ENCODE measurements at regions not wholly inside any gene's neighbourhood (a gene's known extent, or its start where the extent isn't known, plus 50 kb on each side); places are given as distances from the start of the nearest gene placed in this dataset.

DNA sequence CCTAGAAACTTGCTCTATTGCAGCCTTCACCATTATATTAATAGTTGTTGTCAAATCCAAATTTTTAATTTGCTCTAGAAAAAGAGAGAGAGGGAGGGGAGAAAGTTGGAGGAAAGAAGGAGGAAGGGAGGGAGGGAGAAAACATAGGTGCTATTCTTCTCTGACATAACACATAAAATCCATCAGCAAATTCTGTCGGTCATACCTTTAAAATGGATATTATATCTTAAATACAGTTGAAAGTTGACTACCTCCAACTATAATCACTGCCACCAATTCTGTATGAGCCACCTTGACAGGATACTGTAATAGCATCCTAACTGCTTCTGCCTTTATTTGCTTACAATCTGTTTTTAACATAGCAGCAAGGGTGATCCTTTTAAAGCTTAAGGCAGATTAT is 314.7 kb upstream of the ALCAM start:
- intact Hi-C loops (cut with DNase I), result no loop called here
- Histone ChIP-seq H3K4me1 (no peaks in the 10 kb centered on the region), H3K4me3 (no peak overlapping the region), H3K27ac (no peak overlapping the region), H3K9me3 (no peaks in the 10 kb centered on the region), H3K27me3 (no peaks in the 10 kb centered on the region), H3K36me3 (no peaks in the 10 kb centered on the region)
- no peak for TF ChIP-seq CTCF (IDR thresholded peaks at IDR 0.05)
- no peak for TF ChIP-seq POLR2AphosphoS5 (IDR thresholded peaks at IDR 0.05)
- no peak for TF ChIP-seq POLR2A (IDR thresholded peaks at IDR 0.05)
- no peak for TF ChIP-seq EP300 (IDR thresholded peaks at IDR 0.05)
- 86 to 97% methylated on average over 1 of the region's 1 CpG for WGBS, 2 donors
- no peak for DNase-seq

- DNase-seq, result no peak
- no peaks in the 10 kb centered on the region for H3K4me1 ChIP-seq
- TF ChIP-seq POLR2AphosphoS5 (IDR thresholded peaks at IDR 0.05) (no peak), CTCF (IDR thresholded peaks at IDR 0.05) (no peak)
- intact Hi-C loops (cut with DNase I), result no loop called here
- H3K36me3 ChIP-seq, result no peaks in the 10 kb centered on the region
- no peak overlapping the region for H3K4me3 ChIP-seq
- no peaks in the 10 kb centered on the region for H3K9me3 ChIP-seq
- WGBS, 2 donors, result 23 to 33% methylated on average over 3 of the region's 3 CpGs
- H3K27me3 ChIP-seq, result no peaks in the 10 kb centered on the region
- H3K27ac ChIP-seq, result no peak overlapping the region
Observed at GRCh38 chr3:105062853-105063252, 303.9 kb upstream of the ALCAM start.

DNA sequence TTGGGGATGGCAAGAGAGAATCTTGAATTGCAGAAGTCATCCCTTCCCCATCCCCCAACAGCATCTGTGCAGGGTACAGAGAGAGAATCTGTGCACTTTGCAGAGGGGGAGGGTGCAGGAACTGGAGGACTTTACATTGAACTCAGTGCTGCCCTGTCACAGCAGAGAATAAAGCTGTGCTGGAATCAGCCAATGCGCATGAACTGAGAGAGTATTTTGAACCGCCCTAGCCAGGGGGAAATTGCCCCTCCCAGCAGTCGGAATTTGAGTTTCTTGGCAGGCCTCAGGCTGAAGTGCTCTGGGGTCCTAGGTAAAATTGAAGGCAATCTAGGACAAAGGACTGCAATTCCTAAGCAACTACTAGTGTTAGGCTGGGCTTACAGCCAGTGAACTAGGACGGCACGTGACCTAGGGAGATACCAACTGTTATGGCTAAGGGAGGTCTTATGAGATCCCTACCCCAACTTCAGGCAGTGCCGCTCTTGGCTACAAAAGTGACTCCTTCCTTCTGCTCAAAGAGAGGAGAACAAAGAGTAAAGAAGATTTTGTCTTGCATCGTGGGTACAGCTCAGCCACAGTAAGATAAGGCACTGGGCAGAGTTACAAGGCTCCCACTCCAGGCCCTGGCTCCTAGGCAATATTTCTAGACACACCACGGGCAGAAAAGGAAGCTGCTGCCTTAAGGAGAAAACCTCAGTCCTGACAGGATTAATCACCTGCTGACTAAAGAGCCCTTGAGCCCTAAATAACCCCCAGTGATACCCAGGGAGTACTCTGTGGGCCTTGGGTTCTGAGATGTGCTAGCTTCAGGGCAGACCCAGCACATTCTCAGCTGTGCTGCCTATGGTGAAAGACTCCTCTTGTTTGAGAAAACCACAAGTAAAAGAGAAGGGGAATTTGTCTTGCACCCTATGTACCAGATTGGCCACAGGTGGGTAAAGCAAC is 300.5 kb upstream of the ALCAM start:
- 71 to 86% methylated on average over 8 of the region's 8 CpGs for WGBS, 2 donors
- intact Hi-C loops (cut with DNase I), result no loop called here
- no peaks in the 10 kb centered on the region for H3K9me3 ChIP-seq
- TF ChIP-seq POLR2AphosphoS5 (IDR thresholded peaks at IDR 0.05) (no peak), POLR2A (IDR thresholded peaks at IDR 0.05) (no peak), CTCF (IDR thresholded peaks at IDR 0.05) (no peak), EP300 (IDR thresholded peaks at IDR 0.05) (no peak)
- no peak overlapping the region for H3K27ac ChIP-seq
- no peaks in the 10 kb centered on the region for H3K36me3 ChIP-seq
- no peak overlapping the region for H3K4me3 ChIP-seq
- H3K27me3 ChIP-seq, result no peaks in the 10 kb centered on the region
- no peak for DNase-seq
- no peaks in the 10 kb centered on the region for H3K4me1 ChIP-seq

GRCh38 chr3:105067361-105067760 is 299.3 kb upstream of the ALCAM start:
- no peak overlapping the region for H3K27ac ChIP-seq
- TF ChIP-seq CTCF (IDR thresholded peaks at IDR 0.05), result no peak
- no peak for TF ChIP-seq POLR2AphosphoS5 (IDR thresholded peaks at IDR 0.05)
- TF ChIP-seq EP300 (IDR thresholded peaks at IDR 0.05), result no peak
- no peak for TF ChIP-seq POLR2A (IDR thresholded peaks at IDR 0.05)
- intact Hi-C loops (cut with DNase I), result no loop called here
- no peaks in the 10 kb centered on the region for H3K27me3 ChIP-seq
- H3K4me3 ChIP-seq, result no peak overlapping the region
- H3K9me3 ChIP-seq, result no peaks in the 10 kb centered on the region
- no peaks in the 10 kb centered on the region for H3K36me3 ChIP-seq
- DNase-seq, result no peak
- no peaks in the 10 kb centered on the region for H3K4me1 ChIP-seq
- WGBS, 2 donors, result 72 to 93% methylated on average over 3 of the region's 3 CpGs

All from sigmoid colon (tissue), 6 donors.